Fibroblast of peridontal ligament (primary cell): ENCODE measurements at regions not wholly inside any gene's neighbourhood (a gene's known extent, or its start where the extent isn't known, plus 50 kb on each side); places are given as distances from the start of the nearest gene placed in this dataset.

ENCODE experiments used
- DNase-seq: peaks from one replicate; pipeline ENCODE4 v3.0.0-alpha.2; 2010; ENCODE audit errors: extremely low read depth

GRCh38 chr6:168909288-168909687 lies 344.4 kb downstream of the THBS2 start:
- no peak for DNase-seq

DNA sequence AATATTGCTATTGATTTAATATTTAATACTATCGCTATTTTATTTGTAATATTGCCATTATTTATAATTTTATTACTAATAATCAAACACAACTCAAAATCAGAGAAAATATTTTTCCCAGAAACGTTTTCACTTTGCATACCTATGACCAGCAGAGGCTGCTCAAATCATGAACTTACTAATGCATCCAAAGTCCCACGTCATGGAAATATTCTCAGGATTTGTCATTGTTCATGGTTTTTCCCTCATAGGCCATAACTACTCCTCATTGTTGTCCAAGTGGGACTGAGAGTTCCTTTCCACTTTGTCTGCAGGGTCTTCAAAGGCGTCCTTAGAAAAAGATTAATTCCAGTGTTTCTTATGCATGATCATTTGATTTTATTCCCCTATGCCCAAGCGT lies 344.8 kb downstream of the THBS2 start:
- peak; percentile 97 for DNase-seq

GRCh38 chr6:168908166-168908565 lies 345.5 kb downstream of the THBS2 start:
- DNase-seq, result peak; percentile 78

DNA sequence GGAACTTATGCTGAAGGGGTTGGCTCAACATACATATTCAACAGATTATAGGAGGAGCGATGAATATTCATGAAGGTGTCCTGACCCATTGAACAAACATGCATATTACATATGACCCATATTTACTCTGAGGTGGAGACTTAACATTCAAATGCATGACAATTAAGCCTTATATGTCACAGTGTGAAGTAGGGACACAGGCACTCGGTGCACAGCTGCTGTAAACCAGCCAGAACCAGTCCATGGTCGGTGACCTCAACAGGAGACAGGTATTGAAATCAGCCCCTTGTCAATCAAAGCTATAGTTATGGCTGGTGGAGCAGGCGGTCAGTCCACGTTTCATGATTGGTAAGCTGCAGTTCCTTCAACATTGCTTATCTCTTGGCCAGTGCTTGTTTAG lies 347.3 kb downstream of the THBS2 start:
- no peak for DNase-seq

DNA sequence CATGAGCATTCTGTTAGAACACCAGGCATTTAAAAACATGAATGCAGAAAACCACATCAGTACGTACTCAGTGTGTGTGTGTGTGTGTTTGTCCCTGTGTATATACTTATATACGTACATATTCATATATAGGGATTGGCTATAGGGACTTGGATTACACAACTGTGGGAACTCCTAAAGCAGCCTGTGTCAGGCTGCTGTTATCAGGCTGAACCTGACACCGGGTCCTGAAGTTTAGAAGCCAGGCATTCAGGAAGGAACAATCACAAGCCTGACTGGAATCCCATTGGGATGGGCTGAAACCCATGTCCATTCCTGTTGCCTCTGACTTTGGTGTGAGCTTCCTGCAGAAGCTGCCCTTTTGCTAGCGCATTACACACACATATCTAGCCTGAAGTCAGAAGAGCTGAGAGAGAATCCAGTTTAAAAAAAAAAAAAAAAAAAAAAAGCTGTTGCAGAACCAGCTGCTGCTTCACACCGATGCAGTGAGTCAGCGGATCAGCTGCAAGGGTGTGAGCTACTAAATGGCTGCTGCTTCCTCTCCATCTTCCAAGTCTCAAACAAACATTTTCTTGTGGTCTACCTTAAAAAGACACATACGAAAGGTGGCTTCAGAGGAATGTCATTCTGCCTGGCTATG lies 348.1 kb downstream of the THBS2 start:
- no peak for DNase-seq

DNA sequence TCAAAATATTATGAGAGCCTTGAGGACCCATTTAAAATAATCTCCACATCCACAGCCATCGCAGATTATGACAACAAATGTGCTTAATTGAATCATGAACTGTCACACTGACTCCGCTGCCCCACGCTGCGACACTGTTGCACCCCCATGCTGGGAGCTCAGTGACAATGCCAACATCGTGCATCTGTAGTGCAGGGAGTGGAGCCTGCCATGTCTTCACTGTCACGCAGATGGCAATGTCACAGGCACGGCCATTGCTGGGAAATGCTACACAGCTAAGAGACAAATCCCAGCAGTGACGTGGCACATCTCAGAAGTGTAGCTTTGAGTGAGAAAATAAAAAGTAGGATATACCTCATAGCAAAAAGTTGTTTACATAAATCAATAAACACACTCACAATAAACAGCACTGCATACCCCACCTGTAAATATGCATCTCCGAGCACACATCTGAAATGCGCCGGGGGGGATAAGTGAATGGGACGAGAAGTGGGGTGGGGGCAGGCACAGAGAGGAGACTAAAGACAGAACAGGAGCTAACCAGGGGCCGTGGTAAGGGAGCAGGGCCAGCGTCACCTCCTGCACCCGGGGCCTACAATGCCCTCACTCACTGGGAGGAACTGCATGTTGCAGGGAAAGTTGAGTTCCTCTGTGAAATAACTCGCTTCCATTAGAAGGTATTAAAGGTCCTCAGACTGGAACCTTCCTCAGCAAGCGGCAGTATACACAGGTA lies 349.9 kb downstream of the THBS2 start:
- DNase-seq, result no peak

GRCh38 chr6:168902075-168902474 lies 351.6 kb downstream of the THBS2 start:
- no peak for DNase-seq

GRCh38 chr6:168901076-168901475 lies 352.6 kb downstream of the THBS2 start:
- DNase-seq, result no peak

GRCh38 chr6:168896321-168896720 lies 357.3 kb downstream of the THBS2 start:
- no peak for DNase-seq

- DNase-seq, result peak; percentile 78
These were observed 358.4 kb downstream of the THBS2 start for GRCh38 chr6:168895102-168895812.

GRCh38 chr6:168892031-168892430 lies 361.6 kb downstream of the THBS2 start:
- no peak for DNase-seq

GRCh38 chr6:168890981-168891365 lies 362.7 kb downstream of the THBS2 start:
- no peak for DNase-seq

DNA sequence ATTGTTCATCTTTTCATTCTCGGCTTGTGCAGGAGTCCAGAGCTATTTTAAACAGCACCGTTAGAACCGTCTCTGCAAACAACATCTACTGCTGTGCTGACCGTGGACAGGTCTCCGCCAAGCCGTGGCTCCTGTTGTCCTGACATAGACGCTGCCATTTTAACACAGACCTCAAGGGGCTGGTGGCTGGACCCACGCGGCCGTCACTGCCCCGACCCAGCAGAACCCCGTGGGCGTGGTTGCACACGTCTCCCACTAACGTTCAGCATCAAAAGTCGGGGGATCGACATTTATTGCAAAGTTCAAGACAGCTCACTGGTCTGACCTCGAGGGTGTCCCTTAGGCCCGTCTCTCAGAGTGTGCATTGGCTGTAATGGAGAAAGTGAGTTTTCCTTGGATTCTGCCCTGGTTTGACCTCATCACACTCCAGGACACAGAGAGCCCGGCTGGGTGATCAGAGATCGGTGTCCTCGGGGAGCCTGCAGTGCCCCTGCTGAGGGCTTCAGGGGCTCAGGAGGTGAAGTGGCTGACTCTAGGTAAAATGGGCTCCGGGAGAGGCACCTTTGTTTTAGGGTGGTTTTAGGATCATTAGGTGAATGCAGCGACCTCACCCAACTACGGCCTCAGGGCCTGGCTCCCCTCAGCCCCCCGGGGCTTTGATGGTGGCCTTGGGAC lies 363.2 kb downstream of the THBS2 start:
- no peak for DNase-seq

DNA sequence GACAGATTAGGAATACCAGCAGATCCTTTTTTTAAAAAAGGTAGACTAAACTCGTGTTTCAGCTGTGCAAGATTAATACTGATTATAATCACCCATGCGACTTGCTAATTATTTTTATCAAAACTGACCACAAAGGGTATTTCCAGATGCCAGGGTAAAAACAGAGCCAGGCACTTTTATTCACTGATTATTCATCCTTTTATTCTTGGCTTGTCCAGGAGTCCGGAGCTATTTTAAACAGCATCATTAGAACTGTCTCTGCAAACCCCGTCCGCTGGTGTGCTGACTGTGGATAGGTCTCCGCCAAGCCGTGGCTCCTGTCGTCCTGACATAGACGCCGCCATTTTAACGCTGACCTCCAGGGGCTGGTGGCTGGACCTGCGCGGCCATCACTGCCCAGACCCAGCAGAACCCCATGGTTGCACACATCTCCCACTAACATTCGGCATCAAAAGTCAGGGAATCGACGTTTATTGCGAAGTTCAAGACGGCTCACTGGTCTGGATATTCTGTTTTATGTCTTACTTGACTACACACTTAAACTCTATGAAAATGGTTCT lies 364.8 kb downstream of the THBS2 start:
- no peak for DNase-seq

GRCh38 chr6:168888102-168888501 lies 365.5 kb downstream of the THBS2 start:
- no peak for DNase-seq

DNA sequence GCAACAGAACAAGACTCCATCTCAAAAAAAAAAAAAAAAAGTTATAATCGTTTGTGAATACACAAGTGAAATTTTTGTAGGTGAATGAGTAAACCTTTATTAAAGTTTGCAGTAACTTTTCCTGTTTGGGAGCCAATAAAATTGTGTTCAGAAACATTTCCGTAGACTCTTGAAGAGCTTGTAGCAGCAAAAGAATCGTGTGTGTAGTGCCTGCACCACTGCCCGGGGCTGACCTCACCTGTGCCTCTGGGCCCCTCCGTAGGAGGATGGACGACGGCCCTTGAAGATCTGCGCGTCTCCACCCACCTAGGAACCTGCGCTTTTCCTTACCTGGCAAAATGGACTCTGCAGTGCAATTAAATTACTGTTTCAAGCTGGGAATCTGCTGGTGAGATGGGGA lies 366.0 kb downstream of the THBS2 start:
- DNase-seq, result no peak

GRCh38 chr6:168886964-168887363 lies 366.7 kb downstream of the THBS2 start:
- DNase-seq, result no peak

DNA sequence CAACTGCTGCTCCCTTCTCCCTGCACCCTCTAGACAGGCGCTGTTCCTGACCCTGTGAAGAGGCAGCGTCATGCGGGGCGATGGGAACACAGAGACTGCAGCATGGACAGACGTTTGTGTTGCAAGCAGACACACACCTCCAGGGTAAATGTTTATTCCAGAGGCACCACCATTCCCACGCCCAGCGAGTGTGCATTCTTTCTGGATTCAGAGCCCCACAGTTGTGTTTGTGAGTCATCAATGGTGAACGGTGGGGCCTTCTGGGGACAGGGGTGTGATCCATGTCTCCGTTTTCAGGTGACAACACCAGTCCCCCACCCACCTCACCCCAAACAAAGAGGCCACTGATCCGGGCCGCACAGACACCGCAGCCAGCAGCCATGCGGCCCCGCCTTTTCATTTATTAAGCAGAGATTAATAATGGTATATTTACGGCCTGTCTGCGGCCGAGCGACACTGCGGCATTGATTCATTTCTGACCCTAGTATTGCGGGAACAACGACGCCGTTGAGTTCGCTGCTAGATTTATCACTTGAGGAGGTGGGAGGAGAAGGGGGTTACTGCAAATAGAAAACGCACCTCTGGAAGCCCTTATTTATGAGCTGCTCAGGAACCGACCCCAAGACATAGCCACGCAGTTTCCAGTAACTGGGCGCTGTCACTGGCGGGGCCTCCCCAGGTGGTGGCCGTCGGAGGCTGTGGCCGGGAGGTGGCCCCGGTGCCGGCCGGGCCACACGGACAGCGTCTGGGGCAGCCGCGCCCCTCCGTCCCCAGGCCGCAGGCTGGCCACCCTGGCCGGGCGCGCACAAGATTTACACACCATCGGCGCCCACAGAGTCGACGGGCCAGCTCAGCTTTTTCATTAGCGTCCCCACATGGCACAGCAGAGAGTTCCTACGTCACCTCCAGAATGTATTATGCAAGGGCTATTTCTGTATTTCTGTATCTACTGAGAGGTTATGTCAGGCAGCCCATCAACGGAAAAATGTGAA lies 367.6 kb downstream of the THBS2 start:
- no peak for DNase-seq

- no peak for DNase-seq
These were observed 368.4 kb downstream of the THBS2 start for GRCh38 chr6:168885196-168885595.

DNA sequence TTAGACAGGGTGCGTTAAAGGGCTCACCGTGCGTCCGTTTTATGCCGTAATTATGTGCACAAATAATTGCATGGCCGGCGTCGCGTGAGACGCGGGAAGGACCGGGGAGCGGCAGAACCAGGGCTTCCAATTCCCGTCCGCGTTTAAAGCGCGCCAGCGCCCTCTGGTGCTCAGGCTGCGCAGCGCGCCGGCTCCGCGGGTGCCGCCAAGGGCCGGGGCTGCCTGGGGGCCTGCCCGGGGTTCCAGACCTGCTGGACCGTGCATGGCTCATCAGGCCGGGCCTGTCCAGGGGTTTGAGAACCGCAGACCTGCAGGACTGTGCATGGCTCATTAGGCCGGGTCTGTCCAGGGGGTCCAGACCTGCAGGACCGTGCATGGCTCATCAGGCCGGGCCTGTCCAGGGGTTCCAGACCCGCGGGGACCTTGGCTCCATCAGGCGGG lies 369.0 kb downstream of the THBS2 start:
- peak; percentile 29 for DNase-seq
